ENCODE measurements at regions not wholly inside any gene's neighbourhood (a gene's known extent, or its start where the extent isn't known, plus 50 kb on each side); places are given as distances from the start of the nearest gene placed in this dataset.

GRCh38 chr16:80079072-80079471, 461.7 kb upstream of the DYNLRB2 start:
- no peak for DNase-seq (ENCODE audit: low spot score)

- no peak for DNase-seq (ENCODE audit: low spot score)
Measured at GRCh38 chr16:80077696-80078095, 463.1 kb upstream of the DYNLRB2 start.

- no peak for DNase-seq (ENCODE audit: low spot score)
Measured at GRCh38 chr16:80074329-80074728, 466.5 kb upstream of the DYNLRB2 start.

GRCh38 chr16:80071964-80072456, 468.8 kb upstream of the DYNLRB2 start:
- no peak for DNase-seq (ENCODE audit: low spot score)

GRCh38 chr16:80066805-80067580, 466.5 kb upstream of the MAF start:
- DNase-seq (ENCODE audit: low spot score): no peak

- no peak for DNase-seq (ENCODE audit: low spot score)
Measured at GRCh38 chr16:80065541-80065940, 465.0 kb upstream of the MAF start.

- no peak for DNase-seq (ENCODE audit: low spot score)
Measured at GRCh38 chr16:80063713-80064069, 463.2 kb upstream of the MAF start.

- DNase-seq (ENCODE audit: low spot score): no peak
Measured at GRCh38 chr16:80063031-80063712, 462.6 kb upstream of the MAF start.

GRCh38 chr16:80062361-80063030, 462.0 kb upstream of the MAF start:
- DNase-seq (ENCODE audit: low spot score): no peak

- no peak for DNase-seq (ENCODE audit: low spot score)
Measured at GRCh38 chr16:80060470-80060869, 459.9 kb upstream of the MAF start.

- DNase-seq (ENCODE audit: low spot score): no peak
Measured at GRCh38 chr16:80059836-80060235, 459.3 kb upstream of the MAF start.

- no peak for DNase-seq (ENCODE audit: low spot score)
Measured at GRCh38 chr16:80058214-80058613, 457.7 kb upstream of the MAF start.

GRCh38 chr16:80056324-80056723, 455.8 kb upstream of the MAF start:
- no peak for DNase-seq (ENCODE audit: low spot score)

GRCh38 chr16:80055831-80056230, 455.3 kb upstream of the MAF start:
- DNase-seq (ENCODE audit: low spot score): no peak

GRCh38 chr16:80054647-80055046, 454.1 kb upstream of the MAF start:
- DNase-seq (ENCODE audit: low spot score): no peak

- no peak for DNase-seq (ENCODE audit: low spot score)
Measured at GRCh38 chr16:80051040-80051439, 450.5 kb upstream of the MAF start.

GRCh38 chr16:80048250-80048649, 447.7 kb upstream of the MAF start:
- no peak for DNase-seq (ENCODE audit: low spot score)

- DNase-seq (ENCODE audit: low spot score): no peak
Measured at GRCh38 chr16:80047842-80048241, 447.3 kb upstream of the MAF start.

- no peak for DNase-seq (ENCODE audit: low spot score)
Measured at GRCh38 chr16:80046848-80047247, 446.3 kb upstream of the MAF start.

GRCh38 chr16:80046261-80046660, 445.7 kb upstream of the MAF start:
- DNase-seq (ENCODE audit: low spot score): no peak

- no peak for DNase-seq (ENCODE audit: low spot score)
Measured at GRCh38 chr16:80045861-80046260, 445.3 kb upstream of the MAF start.

GRCh38 chr16:80041410-80041809, 440.9 kb upstream of the MAF start:
- DNase-seq (ENCODE audit: low spot score): no peak

- DNase-seq (ENCODE audit: low spot score): no peak
Measured at GRCh38 chr16:80040814-80041213, 440.3 kb upstream of the MAF start.

Measured in kidney capillary endothelial cell (primary cell).